HT-29 (cell line): ENCODE measurements at regions not wholly inside any gene's neighbourhood (a gene's known extent, or its start where the extent isn't known, plus 50 kb on each side); places are given as distances from the start of the nearest gene placed in this dataset.
"Not testable (repeated sequence)": the region's sequence is repeated elsewhere in the genome, so short reads cannot be mapped to it uniquely, and the experiment has no call there.

Experiments
- DNase-seq: peaks from one replicate; pipeline ENCODE4 v3.0.0-alpha.2; 2015; ENCODE audit warnings: low spot score

DNA sequence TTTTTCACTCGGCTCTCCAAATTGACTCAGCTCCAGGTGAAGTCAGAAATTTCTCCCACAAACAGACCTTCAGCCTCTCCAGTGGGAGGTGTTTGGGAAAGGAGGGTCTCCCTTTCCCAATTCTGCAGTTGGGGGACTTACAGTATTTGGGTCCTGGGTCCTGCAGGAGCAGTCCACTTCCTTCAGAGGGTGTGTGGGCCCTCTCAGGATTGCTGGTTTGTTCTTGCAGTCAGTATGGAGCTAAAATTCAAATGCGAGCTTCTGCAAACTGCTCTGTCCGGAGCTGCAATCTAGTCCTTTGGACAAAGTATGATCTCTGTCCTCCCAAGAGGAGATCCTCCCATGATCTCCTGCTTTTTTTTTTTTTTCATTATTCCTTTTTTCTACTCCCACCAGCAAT lies 87.9 kb upstream of the MSTN start:
- no peak for DNase-seq

DNA sequence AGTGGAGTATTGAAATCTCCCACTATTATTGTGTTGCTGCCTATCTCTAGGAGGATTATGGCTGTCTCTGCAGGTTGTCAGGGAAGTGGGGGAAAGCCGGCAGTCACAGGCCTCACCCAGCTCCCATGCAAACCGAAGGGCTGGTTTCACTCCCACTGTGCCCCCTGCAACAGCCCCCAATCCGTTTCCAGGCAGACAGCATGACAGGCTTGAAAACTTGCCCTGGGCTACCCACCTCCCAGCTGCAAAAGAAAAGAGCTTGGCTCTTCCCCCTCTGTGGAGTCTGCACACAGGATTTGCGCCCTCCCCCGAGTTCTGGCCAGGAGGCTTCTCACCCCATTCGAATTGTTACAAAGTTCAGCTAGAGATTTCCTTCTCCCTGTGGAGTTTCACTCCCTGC lies 87.4 kb upstream of the MSTN start:
- no peak for DNase-seq

DNA sequence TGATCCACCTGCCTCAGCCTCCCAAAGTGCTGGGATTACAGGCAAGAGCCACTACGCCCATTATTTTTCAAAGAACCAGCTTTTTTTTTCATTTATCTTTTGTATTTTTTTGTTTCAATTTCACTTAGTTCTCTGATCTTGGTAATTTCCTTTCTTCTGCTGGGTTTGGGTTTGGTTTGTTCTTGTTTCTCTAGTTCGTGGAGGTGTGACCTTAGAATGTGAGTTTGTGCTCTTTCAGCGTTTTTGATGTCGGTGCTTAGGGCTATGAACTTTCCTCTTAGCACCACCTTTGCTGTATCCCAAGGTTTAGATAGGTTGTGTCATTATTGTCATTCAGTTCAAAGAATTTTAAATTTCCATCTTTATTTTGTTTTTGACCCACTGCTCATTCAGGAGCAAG lies 86.7 kb upstream of the MSTN start:
- DNase-seq: no peak

- DNase-seq: not testable (repeated sequence)
These were observed 83.6 kb upstream of the MSTN start for GRCh38 chr2:190146109-190146508.

GRCh38 chr2:190140474-190140873 lies 77.9 kb upstream of the MSTN start:
- DNase-seq: not testable (repeated sequence)

GRCh38 chr2:190139371-190139770 lies 76.8 kb upstream of the MSTN start:
- DNase-seq: no peak

GRCh38 chr2:190138032-190138431 lies 75.5 kb upstream of the MSTN start:
- DNase-seq: no peak

DNA sequence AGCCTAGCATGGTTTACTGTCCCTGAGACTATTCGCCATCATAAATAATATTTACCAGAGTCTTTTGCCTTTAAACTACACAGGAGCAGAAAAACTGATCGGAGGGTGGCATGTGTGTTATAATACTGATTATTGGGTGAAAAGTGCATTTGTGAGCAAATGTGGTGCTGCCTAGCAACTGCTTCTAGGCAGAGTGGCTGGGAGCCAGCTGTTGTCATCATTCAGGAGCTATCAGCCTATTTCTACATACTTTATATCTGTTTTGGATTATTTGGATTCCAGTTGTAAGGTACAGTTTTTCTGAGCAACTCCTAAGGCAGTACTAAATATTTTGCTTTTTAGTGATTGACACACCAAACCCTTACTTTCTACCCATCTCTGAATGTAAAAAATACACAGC lies 75.0 kb upstream of the MSTN start:
- DNase-seq: no peak

GRCh38 chr2:190136825-190137224 lies 74.3 kb upstream of the MSTN start:
- DNase-seq: no peak

DNA sequence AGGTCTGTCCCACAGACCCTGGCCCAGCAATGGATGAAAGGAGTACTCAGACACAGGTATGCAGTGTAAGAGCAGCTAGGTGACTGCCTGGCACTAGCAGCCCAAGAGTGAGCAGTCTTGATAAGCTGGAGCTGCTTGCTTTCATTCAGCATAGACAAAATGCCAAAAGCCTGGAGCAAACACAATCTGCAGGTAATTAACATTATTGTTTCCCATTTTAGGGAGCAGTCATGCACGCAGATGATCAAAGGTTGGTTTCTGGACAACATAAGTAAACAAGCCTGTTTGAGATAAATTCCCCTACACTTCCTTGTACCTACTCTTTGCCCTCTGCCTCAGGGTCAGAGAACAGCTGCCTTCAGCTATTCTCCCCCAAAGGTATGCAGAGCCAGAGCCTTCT lies 73.7 kb upstream of the MSTN start:
- DNase-seq: peak; percentile 74

DNA sequence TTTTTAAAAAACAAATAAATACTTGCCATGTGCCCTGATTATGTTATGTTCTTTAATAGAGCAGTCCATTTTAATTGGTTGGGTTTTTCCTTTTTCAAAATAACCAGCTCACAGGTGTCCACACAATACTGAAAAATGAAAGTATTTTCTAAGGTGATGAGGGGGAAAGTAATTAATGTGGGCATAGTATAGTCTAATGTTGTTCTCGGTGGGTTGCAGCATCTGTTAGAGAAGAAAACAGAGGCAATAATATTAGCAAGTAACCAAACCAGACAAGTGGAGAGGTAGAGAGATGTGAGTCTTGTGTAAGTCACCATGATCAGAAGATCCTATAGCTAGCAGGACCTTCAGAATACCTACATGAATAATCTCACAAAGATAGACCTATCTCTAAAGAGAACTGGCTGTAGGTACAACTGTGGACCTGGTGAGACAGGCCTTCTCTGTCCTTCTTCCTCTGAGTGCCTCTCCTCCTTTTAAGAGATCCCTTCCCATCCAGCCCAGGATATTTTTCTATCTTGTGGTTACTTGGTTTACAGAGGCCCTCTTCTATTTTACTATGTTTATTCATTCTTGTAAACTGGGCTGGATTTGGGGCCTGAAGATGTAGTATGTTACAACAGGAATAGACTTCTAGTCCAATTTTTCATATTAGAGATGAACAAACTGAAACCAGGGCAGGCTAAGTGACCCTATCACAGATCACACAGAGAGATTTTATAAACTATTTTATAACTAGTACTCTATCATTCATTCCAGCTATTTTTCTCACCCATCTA lies 67.1 kb upstream of the MSTN start:
- no peak for DNase-seq

DNA sequence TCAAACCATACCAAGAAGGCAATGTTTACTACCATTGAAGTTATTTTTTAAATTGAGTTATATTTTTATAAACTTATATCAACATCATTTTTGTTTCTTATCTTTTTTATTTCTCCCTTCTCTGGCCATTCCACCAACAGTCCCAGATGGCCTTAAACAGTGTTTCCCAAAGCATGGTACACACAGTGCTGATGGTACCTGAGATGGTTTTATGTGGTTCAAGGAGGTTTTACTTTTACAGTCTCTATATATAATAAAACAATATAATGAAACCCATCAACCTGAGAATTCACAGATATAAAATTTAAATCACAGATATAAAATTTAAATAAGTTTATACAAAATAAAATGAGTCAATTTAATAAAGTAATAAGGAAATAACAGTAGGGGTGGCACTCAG lies 65.1 kb upstream of the MSTN start:
- DNase-seq: no peak

- no peak for DNase-seq
These were observed 64.3 kb upstream of the MSTN start for GRCh38 chr2:190126798-190127197.

GRCh38 chr2:190123956-190124355 lies 61.4 kb upstream of the MSTN start:
- DNase-seq: no peak

- DNase-seq: peak; percentile 33
These were observed 59.4 kb upstream of the MSTN start for GRCh38 chr2:190121971-190122370.

DNA sequence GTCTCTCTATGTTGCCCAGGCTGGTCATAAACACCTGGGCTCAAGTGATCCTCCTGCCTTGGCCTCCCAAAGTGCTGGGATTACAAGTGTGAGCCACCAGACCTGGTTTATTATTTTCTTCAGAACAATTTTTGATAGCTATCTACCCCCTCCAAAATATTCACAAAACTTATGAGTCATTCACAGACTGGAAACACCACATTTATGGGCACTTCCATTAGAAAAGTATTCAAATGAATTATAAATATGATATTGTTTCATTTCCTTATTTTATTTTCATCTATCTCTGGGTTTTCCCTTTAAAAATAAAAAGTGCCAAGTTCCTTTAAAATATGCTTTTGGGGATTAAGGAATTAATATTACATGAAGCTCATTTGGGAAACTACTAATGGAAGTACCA lies 58.8 kb upstream of the MSTN start:
- DNase-seq: no peak

- DNase-seq: no peak
These were observed 57.5 kb upstream of the MSTN start for GRCh38 chr2:190119923-190120590.

DNA sequence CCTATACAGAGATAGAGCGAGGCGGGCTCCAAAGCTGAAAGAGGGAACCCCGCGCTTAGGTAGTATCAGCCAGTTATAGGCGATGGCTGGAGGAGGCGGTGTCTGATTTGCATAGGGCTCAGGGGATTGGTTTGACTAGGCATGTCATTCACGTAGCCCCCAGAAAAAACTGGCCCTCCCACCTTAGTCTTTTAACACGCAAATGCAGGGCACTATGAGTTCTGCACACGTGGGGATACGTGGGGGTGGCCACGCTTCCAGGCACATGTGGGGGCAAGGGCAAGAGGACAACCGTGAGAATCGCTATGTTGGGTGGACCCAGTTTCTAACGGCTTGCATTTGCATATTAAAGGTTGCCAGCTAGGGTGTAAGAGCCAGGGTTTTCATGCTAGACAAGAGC lies 56.7 kb upstream of the MSTN start:
- DNase-seq: no peak

GRCh38 chr2:190117305-190117704 lies 54.8 kb upstream of the MSTN start:
- no peak for DNase-seq

- no peak for DNase-seq
These were observed 50.5 kb upstream of the MSTN start for GRCh38 chr2:190113000-190113399.
